Colonic mucosa (tissue), 4 donors: ENCODE measurements at regions not wholly inside any gene's neighbourhood (a gene's known extent, or its start where the extent isn't known, plus 50 kb on each side); places are given as distances from the start of the nearest gene placed in this dataset.

Experiments
- DNase-seq: peaks from one replicate; pipeline ENCODE4 v3.0.0-alpha.2; 2020
- H3K27ac ChIP-seq: fragments of 200-600 bp; one replicate; pipeline ENCODE4 v1.8.0; 2021
- H3K27me3 ChIP-seq: fragments of 200-600 bp; one replicate; pipeline ENCODE4 v1.8.0; 2021
- H3K36me3 ChIP-seq: fragments of 200-600 bp; one replicate; pipeline ENCODE4 v1.8.0; 2021
- H3K4me1 ChIP-seq: fragments of 200-600 bp; one replicate; pipeline ENCODE4 v1.8.0; 2021; ENCODE audit warnings: mild to moderate bottlenecking
- H3K4me3 ChIP-seq: fragments of 200-600 bp; one replicate; pipeline ENCODE4 v1.8.0; 2021
- H3K9ac ChIP-seq, 2 donors: one replicate each; pipeline ENCODE4 v1.7.0; 2013; ENCODE audit warnings: control low read depth in 2 of 2, low read depth in 2 of 2, low read length in 2 of 2
- H3K9me3 ChIP-seq: fragments of 200-600 bp; one replicate; pipeline ENCODE4 v1.8.0; 2021
- intact Hi-C: fragments of 100-400 bp; cut with DNase I; formaldehyde crosslinking; loops from one replicate; pipeline ENCODE4 v1.14.1; 2022
- TF ChIP-seq, protein P1 (sequence below): fragments of 200-600 bp; IDR thresholded peaks from one replicate; pipeline ENCODE4 v1.8.0; 2022; ENCODE audit warnings: antibody characterized with exemption, mild to moderate bottlenecking
- donor health status: healthy.
- donor health status: DM: no; HTN: no; CAD: no.
- donor health status: DM: no; HTN: no; CAD: no.

GRCh38 chr1:22373252-22373651 is 78.4 kb upstream of the ZBTB40 start:
- Histone ChIP-seq H3K4me1 (no peaks in the 10 kb centered on the region), H3K4me3 (no peak overlapping the region), H3K27ac (no peak overlapping the region), H3K27me3 (no peaks in the 10 kb centered on the region), H3K9ac (no peak overlapping the region), H3K36me3 (no peaks in the 10 kb centered on the region), H3K9me3 (no peaks in the 10 kb centered on the region)
- intact Hi-C loops, result no loop called here
- TF ChIP-seq, protein P1, sequence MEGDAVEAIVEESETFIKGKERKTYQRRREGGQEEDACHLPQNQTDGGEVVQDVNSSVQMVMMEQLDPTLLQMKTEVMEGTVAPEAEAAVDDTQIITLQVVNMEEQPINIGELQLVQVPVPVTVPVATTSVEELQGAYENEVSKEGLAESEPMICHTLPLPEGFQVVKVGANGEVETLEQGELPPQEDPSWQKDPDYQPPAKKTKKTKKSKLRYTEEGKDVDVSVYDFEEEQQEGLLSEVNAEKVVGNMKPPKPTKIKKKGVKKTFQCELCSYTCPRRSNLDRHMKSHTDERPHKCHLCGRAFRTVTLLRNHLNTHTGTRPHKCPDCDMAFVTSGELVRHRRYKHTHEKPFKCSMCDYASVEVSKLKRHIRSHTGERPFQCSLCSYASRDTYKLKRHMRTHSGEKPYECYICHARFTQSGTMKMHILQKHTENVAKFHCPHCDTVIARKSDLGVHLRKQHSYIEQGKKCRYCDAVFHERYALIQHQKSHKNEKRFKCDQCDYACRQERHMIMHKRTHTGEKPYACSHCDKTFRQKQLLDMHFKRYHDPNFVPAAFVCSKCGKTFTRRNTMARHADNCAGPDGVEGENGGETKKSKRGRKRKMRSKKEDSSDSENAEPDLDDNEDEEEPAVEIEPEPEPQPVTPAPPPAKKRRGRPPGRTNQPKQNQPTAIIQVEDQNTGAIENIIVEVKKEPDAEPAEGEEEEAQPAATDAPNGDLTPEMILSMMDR, result no peak
- no peak for DNase-seq

DNA sequence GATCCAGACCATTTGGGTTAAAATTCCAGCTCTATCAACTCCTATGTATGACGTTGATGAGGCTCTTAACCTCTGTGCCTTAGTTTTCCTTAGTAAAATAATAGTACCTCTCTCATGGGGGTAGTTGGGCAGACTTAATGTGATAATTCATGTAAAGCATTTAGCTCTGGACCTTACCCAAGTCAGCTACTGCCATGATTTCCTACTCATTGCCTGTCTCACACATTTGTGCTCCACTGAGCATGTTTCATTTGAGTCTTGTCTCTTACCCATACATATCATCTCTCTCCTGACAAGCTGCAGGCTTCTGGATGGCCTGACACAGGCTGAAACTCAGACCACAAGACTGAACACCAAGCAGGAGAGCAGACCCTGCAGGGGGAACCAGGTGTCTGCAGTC is 77.7 kb upstream of the ZBTB40 start:
- DNase-seq, result no peak
- Histone ChIP-seq H3K27me3 (no peaks in the 10 kb centered on the region), H3K9me3 (no peaks in the 10 kb centered on the region), H3K27ac (no peak overlapping the region), H3K9ac (no peak overlapping the region), H3K4me3 (no peak overlapping the region), H3K36me3 (no peaks in the 10 kb centered on the region), H3K4me1 (no peaks in the 10 kb centered on the region)
- intact Hi-C loops, result no loop called here
- TF ChIP-seq, protein P1, result no peak

- TF ChIP-seq, protein P1, result no peak
- no peak overlapping the region for H3K4me3 ChIP-seq
- DNase-seq, result no peak
- intact Hi-C loops, result no loop called here
- H3K36me3 ChIP-seq, result no peaks in the 10 kb centered on the region
- H3K9ac ChIP-seq, result no peak overlapping the region
- no peaks in the 10 kb centered on the region for H3K9me3 ChIP-seq
- no peak overlapping the region for H3K27ac ChIP-seq
- H3K4me1 ChIP-seq, result no peaks in the 10 kb centered on the region
- no peaks in the 10 kb centered on the region for H3K27me3 ChIP-seq
Observed at GRCh38 chr1:22375601-22376000, 76.0 kb upstream of the ZBTB40 start.

DNA sequence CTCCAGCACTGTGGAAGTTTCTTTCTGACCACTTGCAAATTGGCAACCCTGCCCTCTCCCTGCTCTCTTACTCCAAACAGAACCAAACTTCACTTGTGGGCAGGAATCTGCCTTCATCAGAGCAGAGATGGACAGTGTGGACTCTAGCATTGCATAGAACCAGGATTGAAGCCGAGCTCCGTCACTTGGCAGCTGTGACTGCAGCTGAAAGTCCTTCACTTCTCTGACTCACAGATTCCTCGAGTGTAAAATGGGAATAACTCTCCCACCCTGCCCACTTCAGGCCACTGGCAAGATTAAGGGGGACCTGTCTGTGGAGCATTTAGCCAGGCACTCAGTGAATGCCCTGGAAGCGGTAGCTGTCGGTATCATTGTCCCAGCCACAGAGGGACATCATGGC is 75.7 kb upstream of the ZBTB40 start:
- TF ChIP-seq, protein P1, result no peak
- intact Hi-C loops, result no loop called here
- Histone ChIP-seq H3K4me1 (no peaks in the 10 kb centered on the region), H3K27me3 (no peaks in the 10 kb centered on the region), H3K4me3 (no peak overlapping the region), H3K9ac (no peak overlapping the region), H3K9me3 (no peaks in the 10 kb centered on the region), H3K36me3 (no peaks in the 10 kb centered on the region), H3K27ac (no peak overlapping the region)
- DNase-seq, result no peak

DNA sequence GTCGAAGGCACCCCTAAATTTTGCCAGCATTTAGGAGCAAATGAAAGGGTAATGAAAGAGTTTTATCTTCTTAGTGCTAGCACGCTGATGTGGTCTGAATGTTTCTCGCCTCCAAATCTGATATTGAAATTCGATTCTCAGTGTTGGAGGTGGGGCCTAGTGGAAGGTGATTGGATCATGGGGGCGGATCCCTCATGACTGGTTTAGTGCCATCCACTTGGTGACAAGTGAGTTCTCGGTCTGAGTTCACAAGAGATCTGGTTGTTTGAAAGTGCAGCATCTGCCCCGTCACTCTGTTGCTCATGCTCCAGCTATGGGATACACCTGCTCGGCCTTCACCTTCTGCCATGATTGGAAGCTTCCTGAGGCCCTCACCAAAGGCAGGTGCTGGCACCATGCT is 75.1 kb upstream of the ZBTB40 start:
- TF ChIP-seq, protein P1, result no peak

DNA sequence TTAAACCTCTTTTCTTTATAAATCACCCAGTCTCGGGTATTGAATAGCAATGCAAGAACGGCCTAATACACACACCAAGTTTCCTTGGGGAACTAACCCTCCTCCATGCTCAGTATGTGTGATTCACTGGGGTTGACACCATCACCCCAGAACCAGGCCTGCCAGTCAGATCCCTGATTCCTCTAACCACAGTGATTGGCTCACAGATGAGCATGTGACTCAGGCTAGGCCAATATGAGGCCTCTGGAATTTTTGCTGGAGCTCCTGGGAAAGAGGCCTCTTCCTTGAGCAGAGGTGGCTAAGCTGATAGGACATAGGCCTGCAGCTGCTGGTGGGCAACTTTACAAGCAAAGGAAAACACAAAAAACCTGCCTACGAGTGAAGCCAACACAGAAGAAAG is 74.7 kb upstream of the ZBTB40 start:
- H3K4me1 ChIP-seq, result no peaks in the 10 kb centered on the region
- no peak overlapping the region for H3K9ac ChIP-seq
- no peaks in the 10 kb centered on the region for H3K36me3 ChIP-seq
- TF ChIP-seq, protein P1, result no peak
- no peaks in the 10 kb centered on the region for H3K9me3 ChIP-seq
- no peaks in the 10 kb centered on the region for H3K27me3 ChIP-seq
- no peak overlapping the region for H3K27ac ChIP-seq
- DNase-seq, result no peak
- intact Hi-C loops, result no loop called here
- no peak overlapping the region for H3K4me3 ChIP-seq

More for the DNA sequence above, 75.1 kb upstream of the ZBTB40 start:
- Histone ChIP-seq H3K27ac (no peak overlapping the region), H3K36me3 (no peaks in the 10 kb centered on the region), H3K9ac (no peak overlapping the region), H3K4me1 (no peaks in the 10 kb centered on the region), H3K9me3 (no peaks in the 10 kb centered on the region), H3K27me3 (no peaks in the 10 kb centered on the region), H3K4me3 (no peak overlapping the region)
- DNase-seq, result no peak
- intact Hi-C loops, result no loop called here
